GM19240 (cell line): ENCODE measurements at regions not wholly inside any gene's neighbourhood (a gene's known extent, or its start where the extent isn't known, plus 50 kb on each side); places are given as distances from the start of the nearest gene placed in this dataset.

Experiments used
- DNase-seq: peaks from one replicate; pipeline ENCODE4 v3.0.0; 2011; ENCODE audit warnings: low spot score; ENCODE audit not compliant: insufficient read length

- DNase-seq = no peak
These were observed 59.0 kb downstream of the NDUFS5 start for GRCh38 chr1:39085174-39085573.

- no peak for DNase-seq
These were observed 60.2 kb downstream of the NDUFS5 start for GRCh38 chr1:39086386-39086785.

- DNase-seq = no peak
These were observed 60.8 kb downstream of the NDUFS5 start for GRCh38 chr1:39086865-39087409.

DNA sequence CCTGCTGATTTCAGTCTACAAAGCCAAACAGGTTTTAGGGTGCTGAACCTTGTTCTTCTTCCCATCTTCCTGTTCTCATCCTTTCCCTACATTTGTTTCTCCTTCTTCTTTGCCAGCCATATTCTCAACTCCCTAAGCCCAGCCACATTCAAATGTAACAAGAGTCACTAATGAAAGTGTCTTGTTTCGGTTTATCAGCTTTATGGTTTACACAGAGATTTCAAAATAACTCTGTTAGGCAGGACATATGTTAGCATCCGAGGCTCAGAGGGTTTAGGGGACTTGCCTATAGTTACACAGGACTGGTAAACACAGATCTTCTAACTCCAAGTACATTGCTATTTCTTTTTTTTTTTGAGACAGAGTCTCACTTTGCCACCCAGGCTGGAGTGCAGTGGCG lies 61.3 kb downstream of the NDUFS5 start:
- no peak for DNase-seq

DNA sequence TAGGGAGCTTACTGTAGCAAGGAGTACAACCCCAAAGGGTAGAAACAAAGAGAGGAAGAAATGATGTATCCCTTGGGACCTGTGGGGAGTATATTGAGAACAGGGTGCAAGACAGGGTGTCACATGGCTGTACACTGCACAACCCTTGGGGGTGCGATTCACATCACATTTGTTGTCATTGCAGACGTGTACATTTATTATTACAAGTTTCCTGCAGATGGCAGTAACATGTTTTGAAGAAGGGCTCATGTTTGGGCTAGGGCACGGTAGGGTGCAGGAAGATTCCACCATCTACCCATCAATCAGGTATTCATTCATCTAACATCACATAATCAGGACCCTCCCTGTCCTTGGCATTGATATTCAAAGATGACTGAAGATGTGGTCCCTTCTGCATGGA lies 62.5 kb downstream of the NDUFS5 start:
- DNase-seq = no peak

- DNase-seq = no peak
These were observed 63.9 kb downstream of the NDUFS5 start for GRCh38 chr1:39089931-39090521.

DNA sequence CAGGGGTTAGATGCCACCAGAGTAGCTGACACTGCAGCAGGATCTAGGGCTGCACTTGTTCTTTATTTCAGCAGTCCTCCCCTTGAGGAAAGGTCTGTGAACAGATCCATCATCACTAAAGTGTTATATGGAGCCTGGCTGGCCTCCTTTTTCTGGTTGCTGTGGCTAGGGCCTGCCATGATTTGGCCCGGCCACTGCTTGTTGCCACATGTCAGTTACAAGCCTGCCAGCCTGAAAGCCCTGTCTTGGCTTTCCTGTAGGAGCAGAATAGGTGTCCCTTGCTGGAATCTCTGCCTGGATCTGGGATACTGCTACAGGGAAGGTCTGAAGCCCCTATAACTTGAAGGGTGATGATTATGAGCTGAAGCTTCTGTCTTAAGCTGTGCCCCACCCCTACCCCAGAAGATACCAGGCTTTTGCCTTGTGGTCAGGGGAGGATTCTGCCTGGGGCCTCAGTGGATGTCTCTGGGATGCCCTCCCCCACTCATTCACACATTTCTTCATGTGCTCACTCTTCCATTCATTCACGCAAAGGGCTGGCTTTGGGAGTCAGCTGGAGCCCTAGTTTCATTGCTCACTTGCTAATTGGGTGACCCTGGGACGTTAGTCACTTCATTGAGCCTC lies 64.7 kb downstream of the NDUFS5 start:
- DNase-seq = no peak

DNA sequence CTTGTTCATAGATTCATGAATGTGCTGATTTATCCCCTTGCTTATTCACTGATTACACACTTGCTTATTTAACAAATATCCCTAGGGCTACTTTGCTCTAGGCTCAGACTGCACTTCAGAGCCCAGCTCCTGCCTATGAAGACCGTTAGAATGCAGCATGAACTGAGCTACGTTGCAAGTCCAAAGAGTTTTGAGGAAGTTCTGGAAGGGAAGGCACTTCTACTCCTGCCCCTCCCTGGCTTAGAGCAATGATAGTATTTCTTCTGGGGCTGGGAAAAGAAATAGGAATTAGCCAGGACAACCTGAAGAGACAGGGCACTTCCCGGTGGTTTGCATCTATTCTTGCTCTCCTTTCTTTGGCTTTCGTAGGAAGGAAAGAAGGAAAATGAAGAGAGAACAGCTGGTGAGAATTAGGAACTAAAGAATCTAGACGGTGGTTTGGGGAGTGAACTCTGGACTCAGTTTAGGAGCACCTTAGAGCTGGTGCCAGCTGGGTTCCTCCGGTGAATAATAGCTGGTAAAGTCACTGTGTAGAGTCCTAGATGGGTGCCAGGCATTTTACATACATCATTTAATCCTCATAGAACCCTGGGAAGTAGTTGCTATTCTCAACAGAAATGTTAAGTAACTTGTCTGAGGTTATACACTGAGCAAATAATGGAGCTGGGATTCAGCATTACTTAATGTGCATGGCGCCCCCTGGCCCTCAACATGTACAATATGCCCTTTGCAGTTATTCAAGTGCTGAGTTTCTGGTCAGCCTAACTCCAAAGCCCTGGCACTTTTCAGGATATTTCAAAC lies 65.9 kb downstream of the NDUFS5 start:
- no peak for DNase-seq

GRCh38 chr1:39094685-39095084 lies 68.5 kb downstream of the NDUFS5 start:
- no peak for DNase-seq

DNA sequence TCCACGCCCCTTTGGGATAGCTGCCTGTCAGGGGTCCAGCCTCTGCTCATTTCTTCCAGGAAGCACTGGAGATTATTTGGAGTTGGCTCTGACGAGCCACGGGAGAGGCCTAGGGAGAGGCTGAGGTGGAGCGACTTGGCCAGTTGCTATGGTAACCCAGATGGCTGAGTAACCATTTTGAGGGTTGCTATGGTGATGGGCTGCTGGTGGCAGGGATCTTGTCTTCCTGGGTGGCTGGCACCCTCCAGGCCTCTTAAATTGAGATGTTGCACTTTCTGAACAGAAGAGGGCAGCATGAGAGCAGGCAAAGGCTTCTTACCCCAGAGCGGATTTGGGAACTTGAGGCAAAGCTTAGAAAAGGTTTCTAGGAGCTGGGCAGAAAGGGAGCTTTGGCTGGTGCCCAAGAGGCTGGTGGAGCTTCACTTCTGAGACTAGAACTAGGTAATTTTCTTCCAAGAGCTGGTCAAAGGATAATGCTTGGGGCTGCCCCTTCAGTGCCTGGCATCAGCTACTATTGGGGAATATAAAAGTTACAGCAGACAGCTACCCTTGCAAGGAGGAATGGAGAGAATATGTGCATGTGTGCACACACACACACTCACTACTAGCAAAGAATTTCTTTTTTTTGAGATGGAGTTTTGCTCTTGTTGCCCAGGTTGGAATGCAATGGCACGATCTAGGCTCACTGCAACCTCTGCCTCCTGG lies 72.5 kb downstream of the NDUFS5 start:
- DNase-seq = peak; percentile 64

- no peak for DNase-seq
These were observed 76.6 kb downstream of the NDUFS5 start for GRCh38 chr1:39102537-39103327.

DNA sequence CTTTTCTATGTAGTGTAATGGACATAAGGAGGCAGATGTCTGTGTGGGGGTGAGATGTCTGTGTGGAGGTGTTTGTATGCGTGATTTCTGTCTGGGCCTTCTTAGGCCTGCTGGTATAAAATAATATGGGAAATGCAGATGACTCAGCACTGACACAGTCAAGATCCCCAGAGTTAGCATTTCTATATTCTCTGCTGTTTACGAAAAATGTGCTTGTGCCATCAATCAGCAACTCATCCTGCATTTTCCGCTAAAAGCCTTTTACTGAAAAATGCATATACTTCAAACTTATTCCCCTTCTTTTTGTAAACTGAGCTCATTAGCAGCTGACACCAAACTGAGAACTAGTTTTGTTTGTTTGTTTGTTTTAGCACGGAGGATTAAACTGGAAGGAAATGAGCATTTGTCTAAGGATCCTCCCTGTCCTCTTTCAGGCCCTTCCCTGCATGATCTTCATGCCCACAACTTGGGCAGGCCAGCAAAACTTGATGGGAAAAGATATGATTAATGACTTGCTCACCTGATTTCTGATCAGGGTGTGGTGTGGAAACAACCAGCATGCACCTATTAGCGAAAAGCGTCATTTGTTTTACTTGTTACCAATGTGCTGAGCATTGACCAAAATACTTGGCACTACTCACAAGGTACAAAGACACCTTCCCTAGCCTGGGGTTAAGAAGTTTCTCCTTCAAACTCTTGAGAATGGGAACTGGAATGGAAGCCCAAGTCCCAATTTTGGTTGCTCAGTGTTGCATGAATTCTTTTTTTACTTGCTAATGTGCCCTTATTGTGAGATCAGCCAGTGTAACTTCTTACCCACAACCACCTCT lies 77.4 kb downstream of the NDUFS5 start:
- no peak for DNase-seq

GRCh38 chr1:39104158-39105060 lies 78.3 kb downstream of the NDUFS5 start:
- DNase-seq = no peak

GRCh38 chr1:39105061-39105840 lies 79.1 kb downstream of the NDUFS5 start:
- DNase-seq = no peak

DNA sequence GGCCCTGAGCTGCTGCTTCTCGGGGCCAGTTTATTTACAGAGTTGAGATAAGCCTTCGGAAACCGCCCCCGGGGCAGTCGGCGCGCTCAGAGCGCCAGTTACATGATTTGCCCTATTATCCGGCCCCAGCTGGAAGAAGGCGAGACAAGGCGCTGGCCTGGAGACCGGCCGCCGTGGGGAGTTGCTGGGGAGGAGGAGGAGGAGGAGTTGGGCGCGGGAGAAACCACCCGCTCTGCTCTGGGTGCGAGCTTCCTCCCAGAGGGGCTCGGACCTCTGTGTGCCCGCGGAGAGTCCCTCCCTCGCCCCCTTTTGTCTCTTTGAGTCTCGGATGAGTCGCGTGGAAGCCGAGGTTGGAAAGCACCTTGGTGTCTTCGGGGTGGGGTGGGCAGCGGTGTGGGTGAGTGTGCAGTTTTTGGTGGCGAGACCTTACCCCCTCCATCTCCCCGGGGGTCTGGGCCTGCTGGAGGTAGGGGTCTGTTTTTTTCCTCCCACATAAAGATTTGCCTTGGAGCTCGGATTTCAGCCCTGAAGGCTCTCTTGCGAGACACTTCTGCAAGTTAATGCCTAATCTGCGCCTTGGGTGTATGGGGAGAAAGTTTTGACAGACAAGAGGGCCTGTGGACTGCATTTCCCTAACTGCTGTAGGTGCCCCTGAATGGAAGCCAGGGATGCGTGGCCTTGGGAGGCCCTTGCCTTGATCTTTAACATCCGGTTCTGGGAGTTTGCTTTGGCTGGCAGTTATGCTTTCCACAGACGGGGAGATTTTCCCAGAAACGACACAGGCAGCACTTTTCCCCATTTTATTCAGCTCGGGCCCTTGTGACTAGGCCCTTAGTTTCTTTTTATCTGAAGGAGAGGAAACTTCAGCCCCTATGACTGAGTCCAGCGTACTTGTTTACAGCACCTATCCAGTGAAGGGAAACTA lies 80.0 kb downstream of the NDUFS5 start:
- DNase-seq = no peak

DNA sequence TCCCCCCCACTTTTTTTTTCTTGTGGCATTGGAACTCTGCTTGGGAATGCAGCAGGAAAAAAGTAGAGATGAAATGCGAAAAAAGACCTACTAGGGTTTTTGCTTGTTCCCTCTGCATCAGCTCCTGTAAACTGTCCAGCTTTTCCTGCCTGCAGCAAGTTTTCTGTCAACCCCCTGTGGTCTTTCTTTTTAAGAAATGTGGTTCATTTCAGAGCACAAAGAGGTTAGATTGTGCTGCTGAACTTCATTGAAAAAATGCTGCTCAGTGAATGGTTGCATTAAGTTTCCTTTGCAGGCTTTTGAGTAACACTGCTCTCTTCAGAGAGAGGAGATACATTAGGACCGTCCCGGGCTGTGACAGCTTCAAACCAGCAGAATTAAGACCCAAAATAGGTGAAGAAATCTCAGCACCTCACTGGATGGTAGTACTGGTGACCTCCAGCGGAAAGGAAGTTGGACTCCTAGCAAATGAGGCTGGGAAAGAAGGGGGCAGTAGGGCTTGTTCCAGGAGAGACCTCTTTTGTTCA lies 80.7 kb downstream of the NDUFS5 start:
- no peak for DNase-seq
